Smooth muscle cell (in vitro differentiated cells): ENCODE measurements at regions not wholly inside any gene's neighbourhood (a gene's known extent, or its start where the extent isn't known, plus 50 kb on each side); places are given as distances from the start of the nearest gene placed in this dataset.

Experiments used
- DNase-seq: peaks from one replicate; lab custom pipeline; 2025; ENCODE audit not compliant: unreplicated experiment; lab: John Stamatoyannopoulos, UW
- H2AFZ ChIP-seq: fragments of 200-600 bp; sonication (generic); 2 replicates; pipeline ENCODE4 v1.6.0; 2016; ENCODE audit warnings: antibody characterized with exemption, low read depth, mild to moderate bottlenecking
- H3F3A ChIP-seq: fragments of 200-600 bp; sonication (generic); 2 replicates; pipeline ENCODE4 v1.6.0; 2017; ENCODE audit warnings: antibody characterized with exemption, low read depth
- H3K27ac ChIP-seq: fragments of 200-600 bp; sonication (generic); 2 replicates; pipeline ENCODE4 v1.5.1; 2016; ENCODE audit warnings: low read depth, mild to moderate bottlenecking
- H3K27me3 ChIP-seq: fragments of 200-600 bp; sonication (generic); 2 replicates; pipeline ENCODE4 v1.6.1; 2016; ENCODE audit warnings: low read depth, mild to moderate bottlenecking
- H3K36me3 ChIP-seq: fragments of 200-600 bp; sonication (generic); 2 replicates; pipeline ENCODE4 v1.5.1; 2016; ENCODE audit warnings: low read depth
- H3K4me1 ChIP-seq: fragments of 200-600 bp; sonication (generic); 2 replicates; pipeline ENCODE4 v1.5.1; 2016; ENCODE audit warnings: low read depth
- H3K4me2 ChIP-seq: fragments of 200-600 bp; sonication (generic); 2 replicates; pipeline ENCODE4 v1.6.0; 2016; ENCODE audit warnings: mild to moderate bottlenecking
- H3K4me3 ChIP-seq: fragments of 200-600 bp; sonication (generic); 2 replicates; pipeline ENCODE4 v1.5.1; 2016; ENCODE audit warnings: mild to moderate bottlenecking
- H3K79me2 ChIP-seq: fragments of 200-600 bp; sonication (generic); 2 replicates; pipeline ENCODE4 v1.6.0; 2016; ENCODE audit warnings: low read depth, mild to moderate bottlenecking
- H3K9ac ChIP-seq: fragments of 200-600 bp; sonication (generic); 2 replicates; pipeline ENCODE4 v1.6.0; 2016; ENCODE audit warnings: low read depth
- H3K9me3 ChIP-seq: fragments of 200-600 bp; sonication (generic); replicated peaks from 2 replicates; pipeline ENCODE4 v1.5.1; 2016; ENCODE audit warnings: low read depth
- H4K20me1 ChIP-seq: fragments of 200-600 bp; sonication (generic); 2 replicates; pipeline ENCODE4 v1.6.0; 2016; ENCODE audit warnings: low read depth
- WGBS: methylation state at CpG from one replicate; pipeline ENCODE4 v1.1.7; 2016; ENCODE audit warnings: low lambda C conversion rate; 5-methylcytosine and 5-hydroxymethylcytosine counted together
- TF ChIP-seq, protein P1 (sequence below): fragments of 200-600 bp; sonication (generic); IDR thresholded peaks from 2 replicates; pipeline ENCODE4 v1.5.1; 2017; ENCODE audit warnings: borderline replicate concordance, mild to moderate bottlenecking, antibody characterized with exemption; ENCODE audit not compliant: insufficient read depth, poor library complexity, severe bottlenecking

DNA sequence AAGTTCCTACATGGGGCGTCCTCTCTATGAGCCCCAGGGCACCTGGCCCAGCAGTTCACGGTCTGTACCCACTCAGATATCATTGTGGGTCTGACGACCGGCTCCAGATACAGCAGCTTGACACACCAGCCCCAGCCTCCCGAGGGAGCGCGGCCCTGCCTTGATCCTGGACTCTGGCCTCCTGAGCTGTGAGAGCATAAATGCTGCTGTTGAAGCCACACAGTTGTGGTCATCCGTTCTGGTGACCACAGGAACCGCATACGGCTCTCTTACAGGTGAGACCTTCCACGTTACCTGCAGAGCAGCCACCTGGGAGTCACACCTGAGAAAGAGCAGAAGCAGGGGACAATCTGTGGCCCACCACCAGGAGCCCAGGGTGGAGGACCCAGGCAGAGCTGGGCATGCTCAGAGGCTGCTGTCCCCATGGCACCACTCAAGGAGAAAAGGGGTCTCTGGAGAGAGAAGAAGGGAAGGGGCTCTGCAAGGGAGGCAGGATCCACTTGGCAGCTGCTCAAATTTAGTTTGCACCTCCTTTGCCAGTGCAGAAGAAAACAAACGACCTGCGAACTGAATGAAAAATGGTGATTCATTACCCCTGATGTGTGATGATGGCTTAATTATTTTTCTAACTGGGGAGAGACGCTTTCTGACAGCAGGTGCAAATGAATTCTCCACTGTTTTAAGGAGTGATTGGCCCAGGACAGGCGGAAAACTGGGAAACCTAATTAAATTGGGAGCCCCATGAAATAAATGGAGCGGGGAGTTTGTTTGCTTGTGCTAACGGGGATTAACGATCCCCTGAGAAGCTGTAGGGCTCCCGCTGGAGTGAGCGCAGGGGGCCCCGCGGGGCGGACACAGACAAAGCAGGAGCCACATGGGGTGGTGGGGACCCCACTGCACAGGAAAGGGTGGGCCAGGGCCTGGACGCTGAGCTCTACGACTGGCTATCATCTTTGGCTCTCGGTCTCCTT lies 208.9 kb downstream of the RBFOX3 start:
- no peak overlapping the region for H3K9ac ChIP-seq
- TF ChIP-seq, protein P1, sequence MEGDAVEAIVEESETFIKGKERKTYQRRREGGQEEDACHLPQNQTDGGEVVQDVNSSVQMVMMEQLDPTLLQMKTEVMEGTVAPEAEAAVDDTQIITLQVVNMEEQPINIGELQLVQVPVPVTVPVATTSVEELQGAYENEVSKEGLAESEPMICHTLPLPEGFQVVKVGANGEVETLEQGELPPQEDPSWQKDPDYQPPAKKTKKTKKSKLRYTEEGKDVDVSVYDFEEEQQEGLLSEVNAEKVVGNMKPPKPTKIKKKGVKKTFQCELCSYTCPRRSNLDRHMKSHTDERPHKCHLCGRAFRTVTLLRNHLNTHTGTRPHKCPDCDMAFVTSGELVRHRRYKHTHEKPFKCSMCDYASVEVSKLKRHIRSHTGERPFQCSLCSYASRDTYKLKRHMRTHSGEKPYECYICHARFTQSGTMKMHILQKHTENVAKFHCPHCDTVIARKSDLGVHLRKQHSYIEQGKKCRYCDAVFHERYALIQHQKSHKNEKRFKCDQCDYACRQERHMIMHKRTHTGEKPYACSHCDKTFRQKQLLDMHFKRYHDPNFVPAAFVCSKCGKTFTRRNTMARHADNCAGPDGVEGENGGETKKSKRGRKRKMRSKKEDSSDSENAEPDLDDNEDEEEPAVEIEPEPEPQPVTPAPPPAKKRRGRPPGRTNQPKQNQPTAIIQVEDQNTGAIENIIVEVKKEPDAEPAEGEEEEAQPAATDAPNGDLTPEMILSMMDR: no peak
- H3K27ac ChIP-seq: no peak overlapping the region
- no peaks in the 10 kb centered on the region for H3K9me3 ChIP-seq
- H3K79me2 ChIP-seq: no peaks in the 10 kb centered on the region
- no peak overlapping the region for H3K4me2 ChIP-seq
- no peaks in the 10 kb centered on the region for H4K20me1 ChIP-seq
- no peak overlapping the region for H3K4me3 ChIP-seq
- H2AFZ ChIP-seq: no peak overlapping the region
- H3K27me3 ChIP-seq: peaks cover 49% of the 10 kb centered on the region
- WGBS: 63% methylated on average over 26 of the region's 26 CpGs
- no peaks in the 10 kb centered on the region for H3K36me3 ChIP-seq
- DNase-seq: no peak
- H3F3A ChIP-seq: no peaks in the 10 kb centered on the region
- peaks cover 7% of the 10 kb centered on the region for H3K4me1 ChIP-seq

DNA sequence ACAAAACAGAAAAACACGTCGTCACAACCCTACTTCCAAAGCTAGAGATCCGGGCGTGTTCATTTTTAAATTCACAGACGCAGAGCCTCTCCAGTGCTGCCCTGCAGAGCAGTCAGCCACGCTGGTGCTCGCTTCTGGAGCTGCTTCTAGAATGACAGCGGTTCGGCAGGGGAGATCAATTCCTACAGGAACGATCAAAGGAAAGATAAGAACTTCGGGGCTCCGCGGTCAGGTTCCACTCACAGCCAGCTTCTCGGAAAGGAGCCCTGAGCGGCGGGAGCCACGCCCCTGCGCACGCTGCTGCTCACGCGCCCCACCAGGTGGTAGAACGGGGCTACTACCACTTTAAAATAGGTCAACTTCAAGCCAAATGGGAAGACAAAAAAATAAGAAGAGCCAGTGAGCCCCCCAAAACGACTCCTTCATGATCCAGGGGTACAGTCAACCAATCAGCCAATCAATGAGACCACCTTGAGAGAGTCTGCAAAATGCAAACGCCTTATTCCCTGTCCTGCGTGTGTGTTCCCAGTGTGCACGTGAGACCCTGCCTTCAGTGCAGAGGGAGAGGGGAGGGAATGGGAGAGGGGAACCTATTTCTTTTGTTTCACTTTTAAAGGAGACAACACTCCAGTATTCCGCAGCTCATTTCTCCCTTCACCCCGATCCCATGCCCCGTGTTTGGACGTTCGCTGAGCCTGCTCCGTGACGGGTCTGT lies 209.7 kb downstream of the RBFOX3 start:
- WGBS: 9% methylated on average over 33 of the region's 33 CpGs
- H3K4me2 ChIP-seq: peak overlapping the region; percentile 85
- peak overlapping the region; percentile 48 for H3K4me3 ChIP-seq
- H3K79me2 ChIP-seq: no peaks in the 10 kb centered on the region
- peak overlapping the region; percentile 81 for H2AFZ ChIP-seq
- peaks cover 7% of the 10 kb centered on the region for H3K4me1 ChIP-seq
- H3K9me3 ChIP-seq: no peaks in the 10 kb centered on the region
- TF ChIP-seq, protein P1: peak; percentile 74
- no peaks in the 10 kb centered on the region for H3F3A ChIP-seq
- no peak overlapping the region for H3K9ac ChIP-seq
- H3K36me3 ChIP-seq: no peaks in the 10 kb centered on the region
- DNase-seq: peak; percentile 43
- H4K20me1 ChIP-seq: no peaks in the 10 kb centered on the region
- no peak overlapping the region for H3K27ac ChIP-seq
- H3K27me3 ChIP-seq: peaks cover 44% of the 10 kb centered on the region

DNA sequence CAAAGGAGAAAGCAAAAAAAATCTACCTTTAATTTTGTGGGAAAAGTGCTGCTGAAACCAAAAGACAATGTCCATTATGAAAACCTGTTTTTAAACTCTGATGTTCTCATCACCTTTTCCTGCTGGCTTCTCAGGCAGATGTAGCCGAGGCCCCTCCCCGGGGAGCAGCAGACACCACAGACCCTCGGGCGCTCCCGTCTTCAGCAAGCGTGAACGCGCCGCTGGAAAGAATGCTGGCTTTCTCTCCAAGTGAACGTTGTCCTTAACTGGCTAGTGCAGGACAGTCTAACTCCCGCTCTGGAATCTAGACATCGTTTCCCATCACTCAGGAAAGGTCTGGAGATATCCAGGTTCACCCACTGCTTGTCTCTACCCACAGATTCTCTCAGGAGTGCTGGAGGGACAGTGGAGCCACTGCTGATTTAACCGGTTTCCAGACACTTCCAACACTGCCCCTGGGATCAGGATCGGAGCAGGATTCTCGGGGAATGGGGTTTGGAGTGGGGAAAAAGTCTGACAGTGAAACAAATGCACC lies 211.2 kb downstream of the RBFOX3 start:
- H3K79me2 ChIP-seq: no peaks in the 10 kb centered on the region
- no peak overlapping the region for H3K4me3 ChIP-seq
- DNase-seq: no peak
- 74% methylated on average over 15 of the region's 15 CpGs for WGBS
- H3K27me3 ChIP-seq: peaks cover 53% of the 10 kb centered on the region
- no peaks in the 10 kb centered on the region for H4K20me1 ChIP-seq
- H3K27ac ChIP-seq: no peak overlapping the region
- H3K9ac ChIP-seq: no peak overlapping the region
- H3K4me1 ChIP-seq: peaks cover 7% of the 10 kb centered on the region
- H3K4me2 ChIP-seq: no peak overlapping the region
- H2AFZ ChIP-seq: no peak overlapping the region
- no peaks in the 10 kb centered on the region for H3K9me3 ChIP-seq
- TF ChIP-seq, protein P1: no peak
- no peaks in the 10 kb centered on the region for H3K36me3 ChIP-seq
- H3F3A ChIP-seq: no peaks in the 10 kb centered on the region
